CD4-positive, CD25-positive, alpha-beta regulatory T cell (primary cell): ENCODE measurements at regions not wholly inside any gene's neighbourhood (a gene's known extent, or its start where the extent isn't known, plus 50 kb on each side); places are given as distances from the start of the nearest gene placed in this dataset.
A peak's percentile ranks its signal among the peaks of the same experiment; 100 is the strongest.
"Not testable (repeated sequence)": the region's sequence is repeated elsewhere in the genome, so short reads cannot be mapped to it uniquely, and the experiment has no call there.

Source experiments
- ATAC-seq, 2 donors: fragments of 150-1000 bp; cut with Tn5 transposase; one replicate each; pipeline ENCODE4 v1.10.0; 2021; ENCODE audit warnings: low read depth in 2 of 2, moderate number of reproducible peaks in 2 of 2, moderate library complexity in 1 of 2
- DNase-seq, 3 donors: peaks; one replicate each; pipeline versions ENCODE4 v3.0.0 to v3.0.0-alpha.2; 2012 to 2022; ENCODE audit warnings: mixed read lengths in 1 of 3
- H3K27ac ChIP-seq: one replicate; pipeline ENCODE4 v1.7.0; 2013; ENCODE audit warnings: mild to moderate bottlenecking, low read length; ENCODE audit not compliant: insufficient read depth, poor library complexity, severe bottlenecking
- H3K27me3 ChIP-seq: one replicate; pipeline ENCODE4 v1.7.0; 2013; ENCODE audit warnings: low read length; ENCODE audit not compliant: control insufficient read depth, insufficient read depth
- H3K36me3 ChIP-seq: one replicate; pipeline ENCODE4 v1.7.0; 2013; ENCODE audit warnings: mild to moderate bottlenecking, low read length, moderate library complexity; ENCODE audit not compliant: control insufficient read depth, insufficient read depth
- H3K4me1 ChIP-seq: 2 replicates; pipeline ENCODE4 v1.7.0; 2013; ENCODE audit warnings: mild to moderate bottlenecking, low read length; ENCODE audit not compliant: insufficient read depth, control insufficient read depth, poor library complexity, severe bottlenecking
- H3K4me3 ChIP-seq: one replicate; pipeline ENCODE4 v1.7.0; 2013; ENCODE audit warnings: low read depth, mild to moderate bottlenecking, low read length, moderate library complexity
- H3K9me3 ChIP-seq, 2 experiments: 1 replicate in 1 of 2; 2 replicates in 1 of 2; pipeline ENCODE4 v1.7.0; 2013; ENCODE audit warnings: low read length in 2 of 2, mild to moderate bottlenecking in 1 of 2, moderate library complexity in 1 of 2; ENCODE audit not compliant: control insufficient read depth in 2 of 2
- H3K27ac Mint-ChIP-seq, 3 donors: one replicate each; pipeline ENCODE4 v1.8.0; 2020 to 2022; ENCODE audit warnings: mild to moderate bottlenecking in 3 of 3, mixed read lengths in 3 of 3, moderate library complexity in 2 of 3
- H3K27me3 Mint-ChIP-seq: one replicate; pipeline ENCODE4 v1.8.0; 2022; ENCODE audit warnings: mild to moderate bottlenecking, mixed read lengths
- H3K36me3 Mint-ChIP-seq: one replicate; pipeline ENCODE4 v1.8.0; 2020; ENCODE audit warnings: mixed read lengths
- H3K4me1 Mint-ChIP-seq, 4 donors: one replicate each; pipeline ENCODE4 v1.8.0; 2020 to 2022; ENCODE audit warnings: mixed read lengths in 4 of 4, mild to moderate bottlenecking in 1 of 4
- H3K4me3 Mint-ChIP-seq, 4 donors: one replicate each; pipeline ENCODE4 v1.8.0; 2020 to 2022; ENCODE audit warnings: mild to moderate bottlenecking in 4 of 4, mixed read lengths in 4 of 4, moderate library complexity in 3 of 4
- H3K9me3 Mint-ChIP-seq, 7 donors: one replicate each; pipeline ENCODE4 v1.8.0; 2020 to 2022; ENCODE audit warnings: mixed read lengths in 7 of 7, mild to moderate bottlenecking in 3 of 7, moderate library complexity in 2 of 7

DNA sequence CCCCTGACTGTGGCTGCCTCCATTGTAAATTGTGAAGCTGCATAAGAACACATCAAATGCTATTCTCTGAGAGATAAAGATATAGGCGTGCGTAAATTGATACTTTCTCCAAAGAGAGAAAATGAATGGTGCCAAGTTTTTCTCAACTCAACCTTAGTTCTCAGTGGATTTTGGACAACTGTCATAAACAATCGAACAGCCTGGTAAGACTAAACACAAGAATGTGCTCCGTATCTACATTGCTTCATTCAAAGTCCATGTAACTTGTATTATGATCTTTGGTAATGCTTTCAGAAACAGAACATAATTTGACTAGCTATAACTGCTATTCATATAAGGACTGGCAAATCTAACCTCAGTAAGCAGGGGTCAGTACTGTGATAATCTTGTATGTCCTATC lies 429.1 kb downstream of the SEMA3D start:
- H3K4me1 Mint-ChIP-seq: no peaks in the 10 kb centered on the region
- Histone ChIP-seq H3K27me3 (no peaks in the 10 kb centered on the region), H3K9me3 (no peaks in the 10 kb centered on the region), H3K27ac (no peak overlapping the region), H3K36me3 (no peaks in the 10 kb centered on the region), H3K4me3 (no peak overlapping the region), H3K4me1 (no peaks in the 10 kb centered on the region)
- peaks cover 0 to 6% (median 2%) of the 10 kb centered on the region in 7 donors for H3K9me3 Mint-ChIP-seq
- H3K4me3 Mint-ChIP-seq: no peak overlapping the region
- H3K27me3 Mint-ChIP-seq: no peaks in the 10 kb centered on the region
- H3K36me3 Mint-ChIP-seq: no peaks in the 10 kb centered on the region
- no peak for DNase-seq
- no peak overlapping the region for H3K27ac Mint-ChIP-seq
- ATAC-seq: no peak

DNA sequence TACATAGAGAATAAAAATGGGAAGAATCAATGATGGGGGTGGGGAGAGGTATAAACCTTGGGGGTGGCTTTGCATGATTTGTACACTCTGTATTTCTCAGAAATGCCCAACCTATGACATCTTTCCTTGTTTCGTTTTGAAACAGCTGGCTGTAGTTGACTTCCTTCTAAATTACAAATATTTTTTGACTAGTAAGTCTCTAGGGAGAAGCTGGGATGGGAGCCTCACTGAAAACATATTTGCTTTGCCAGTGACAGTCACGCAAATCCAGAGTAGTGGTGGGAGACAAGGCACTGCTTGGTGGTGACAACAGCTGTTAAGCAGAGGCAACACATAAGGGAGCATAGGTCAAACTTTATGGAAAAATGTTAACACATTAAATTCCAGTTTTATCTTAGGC lies 440.5 kb downstream of the SEMA3D start:
- peaks cover 0 to 17% of the 10 kb centered on the region in 2 experiments for H3K9me3 ChIP-seq
- H3K27me3 ChIP-seq: no peaks in the 10 kb centered on the region
- H3K36me3 ChIP-seq: no peaks in the 10 kb centered on the region
- DNase-seq (no peak), ATAC-seq (no peak)
- no peak overlapping the region for H3K27ac ChIP-seq
- H3K4me1 ChIP-seq: no peaks in the 10 kb centered on the region
- Mint-ChIP-seq H3K27ac (no peak overlapping the region), H3K4me1 (no peaks in the 10 kb centered on the region), H3K27me3 (no peaks in the 10 kb centered on the region), H3K4me3 (no peak overlapping the region), H3K36me3 (no peaks in the 10 kb centered on the region), H3K9me3 (peaks cover under 1 to 13% (median 3%) of the 10 kb centered on the region in 7 donors)
- no peak overlapping the region for H3K4me3 ChIP-seq

DNA sequence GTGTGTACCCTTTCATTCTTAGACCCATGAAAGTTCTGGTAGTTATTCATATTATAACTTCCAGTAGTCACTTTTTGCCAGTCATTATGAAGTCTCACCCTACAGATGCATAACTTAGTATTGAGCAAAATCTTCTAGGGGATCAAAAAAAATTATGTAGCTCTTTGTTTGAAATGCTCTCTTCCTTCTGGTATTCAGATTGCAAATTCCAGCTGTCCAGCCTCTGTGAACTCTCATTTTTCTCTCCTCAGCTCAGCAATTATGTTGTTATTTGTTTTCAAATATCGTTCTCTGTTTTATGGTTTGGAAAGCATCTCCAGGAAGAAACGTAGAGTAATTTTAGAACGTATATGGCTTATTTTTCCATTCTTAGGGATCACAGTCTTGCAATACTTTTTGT lies 442.5 kb downstream of the SEMA3D start:
- ATAC-seq (no peak), DNase-seq (no peak)
- Mint-ChIP-seq H3K4me3 (no peak overlapping the region), H3K36me3 (no peaks in the 10 kb centered on the region), H3K4me1 (no peaks in the 10 kb centered on the region), H3K27ac (no peak overlapping the region), H3K9me3 (peaks cover 0 to 16% (median 3%) of the 10 kb centered on the region in 7 donors), H3K27me3 (no peaks in the 10 kb centered on the region)
- no peaks in the 10 kb centered on the region for H3K36me3 ChIP-seq
- H3K4me1 ChIP-seq: no peaks in the 10 kb centered on the region
- no peak overlapping the region for H3K27ac ChIP-seq
- H3K9me3 ChIP-seq: peaks cover 0 to 12% of the 10 kb centered on the region in 2 experiments
- H3K4me3 ChIP-seq: no peak overlapping the region
- H3K27me3 ChIP-seq: no peaks in the 10 kb centered on the region

DNA sequence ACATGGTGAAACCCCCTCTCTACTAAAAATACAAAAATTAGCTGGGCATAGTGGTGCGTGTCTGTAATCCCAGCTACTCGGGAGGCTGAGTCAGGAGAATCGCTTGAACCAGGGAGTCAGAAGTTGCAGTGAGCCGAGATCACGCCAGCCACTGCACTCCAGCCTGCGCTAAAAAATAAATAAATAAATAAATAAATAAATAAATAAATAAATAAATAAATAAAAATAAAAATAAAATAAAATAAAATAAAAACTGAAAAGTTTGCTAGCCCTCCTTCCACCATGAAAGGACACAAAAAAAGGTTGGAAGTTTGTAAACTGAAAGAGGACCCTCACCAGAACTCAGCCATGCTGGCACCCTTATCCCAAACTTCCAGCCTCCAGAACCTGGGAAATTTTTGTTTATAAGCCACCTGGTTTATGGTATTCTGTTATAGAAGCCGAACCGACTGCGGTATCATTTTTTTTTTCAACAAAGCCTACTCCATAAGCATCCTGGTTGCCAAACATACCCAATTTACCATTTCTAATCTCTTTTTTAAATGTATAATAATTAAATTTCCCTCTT lies 448.2 kb downstream of the SEMA3D start:
- Mint-ChIP-seq H3K36me3 (no peaks in the 10 kb centered on the region), H3K9me3 (peaks cover 0 to 14% (median 4%) of the 10 kb centered on the region in 7 donors), H3K4me3 (peak overlapping the region in 1 of 4 donors; percentile 10), H3K27me3 (no peaks in the 10 kb centered on the region), H3K4me1 (no peaks in the 10 kb centered on the region), H3K27ac (no peak overlapping the region)
- no peaks in the 10 kb centered on the region for H3K4me1 ChIP-seq
- no peak overlapping the region for H3K27ac ChIP-seq
- H3K27me3 ChIP-seq: no peaks in the 10 kb centered on the region
- no peaks in the 10 kb centered on the region for H3K36me3 ChIP-seq
- ATAC-seq (no peak), DNase-seq (no peak)
- no peak overlapping the region for H3K4me3 ChIP-seq
- H3K9me3 ChIP-seq: no peaks in the 10 kb centered on the region

DNA sequence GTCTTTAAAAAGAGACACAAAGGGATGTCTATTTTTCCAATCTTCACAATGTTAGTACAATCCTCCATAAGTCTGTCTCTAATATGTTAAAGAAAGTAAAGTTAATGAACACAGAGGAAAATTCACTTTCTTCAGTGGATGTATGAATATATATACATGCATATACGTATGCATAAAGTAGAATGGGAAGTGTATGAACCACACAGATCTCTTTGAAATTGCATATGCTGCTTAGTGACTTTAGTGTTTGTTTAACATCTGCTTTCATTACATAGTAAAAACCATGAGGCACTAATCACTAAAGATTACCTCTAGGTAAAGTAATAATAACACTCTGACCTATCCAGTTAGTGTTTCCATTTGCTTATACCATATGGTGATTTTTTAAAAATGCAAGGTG lies 451.2 kb downstream of the SEMA3D start:
- Mint-ChIP-seq H3K4me1 (no peaks in the 10 kb centered on the region), H3K9me3 (peaks cover 0 to 19% (median 6%) of the 10 kb centered on the region in 7 donors), H3K27me3 (no peaks in the 10 kb centered on the region), H3K27ac (no peak overlapping the region), H3K4me3 (no peak overlapping the region), H3K36me3 (no peaks in the 10 kb centered on the region)
- ATAC-seq (no peak), DNase-seq (no peak)
- H3K36me3 ChIP-seq: no peaks in the 10 kb centered on the region
- H3K4me1 ChIP-seq: no peaks in the 10 kb centered on the region
- no peaks in the 10 kb centered on the region for H3K27me3 ChIP-seq
- peaks cover 0 to 5% of the 10 kb centered on the region in 2 experiments for H3K9me3 ChIP-seq
- no peak overlapping the region for H3K27ac ChIP-seq
- H3K4me3 ChIP-seq: no peak overlapping the region

DNA sequence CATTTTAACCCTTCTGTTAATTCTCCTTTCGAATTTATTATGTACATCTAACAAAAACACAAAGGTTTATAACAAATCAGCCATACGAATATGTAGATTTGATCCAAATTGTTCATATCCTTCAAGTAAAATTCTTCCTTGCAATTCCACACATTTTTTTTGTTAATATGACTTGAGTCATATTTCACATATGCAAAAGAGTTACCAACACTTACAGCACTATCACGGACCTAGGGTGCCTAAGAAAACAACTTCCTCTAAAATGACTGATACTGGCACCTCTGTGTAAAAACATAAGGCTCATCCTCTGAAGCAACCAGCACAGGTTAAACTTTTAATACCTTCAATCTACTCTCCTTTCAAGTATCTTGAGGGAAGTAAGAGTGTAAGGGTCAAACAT lies 451.8 kb downstream of the SEMA3D start:
- Histone ChIP-seq H3K27me3 (no peaks in the 10 kb centered on the region), H3K4me3 (no peak overlapping the region), H3K4me1 (no peaks in the 10 kb centered on the region), H3K9me3 (peaks cover 0 to 5% of the 10 kb centered on the region in 2 experiments), H3K27ac (no peak overlapping the region), H3K36me3 (no peaks in the 10 kb centered on the region)
- Mint-ChIP-seq H3K4me3 (no peak overlapping the region), H3K36me3 (no peaks in the 10 kb centered on the region), H3K9me3 (peaks cover 0 to 19% (median 6%) of the 10 kb centered on the region in 7 donors), H3K27ac (no peak overlapping the region), H3K27me3 (no peaks in the 10 kb centered on the region), H3K4me1 (no peaks in the 10 kb centered on the region)
- DNase-seq (no peak), ATAC-seq (no peak)

DNA sequence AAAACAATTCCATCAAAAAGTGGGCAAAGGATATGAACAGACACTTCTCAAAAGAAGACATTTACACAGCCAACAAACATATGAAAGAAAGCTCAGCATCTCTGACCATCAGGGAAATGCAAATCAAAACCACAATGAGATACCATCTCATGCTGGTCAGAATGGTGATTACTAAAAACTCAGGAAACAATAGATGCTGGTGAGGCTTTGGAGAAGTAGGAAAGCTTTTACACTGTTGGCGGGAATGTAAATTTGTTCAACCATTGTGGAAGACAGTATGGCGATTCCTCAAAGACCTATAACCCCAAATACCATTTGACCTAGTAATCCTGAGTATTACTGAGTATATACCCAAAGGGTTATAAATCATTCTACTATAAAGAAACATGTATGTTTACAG lies 452.9 kb downstream of the SEMA3D start:
- not testable (repeated sequence) for DNase-seq, H3K27ac Mint-ChIP-seq, H3K4me3 ChIP-seq, H3K27ac ChIP-seq, H3K4me1 Mint-ChIP-seq, H3K27me3 ChIP-seq, H3K27me3 Mint-ChIP-seq, H3K36me3 Mint-ChIP-seq, H3K9me3 ChIP-seq, H3K4me3 Mint-ChIP-seq, H3K36me3 ChIP-seq, H3K4me1 ChIP-seq, ATAC-seq
- H3K9me3 Mint-ChIP-seq: peaks cover 0 to 19% (median 6%) of the 10 kb centered on the region in 7 donors

DNA sequence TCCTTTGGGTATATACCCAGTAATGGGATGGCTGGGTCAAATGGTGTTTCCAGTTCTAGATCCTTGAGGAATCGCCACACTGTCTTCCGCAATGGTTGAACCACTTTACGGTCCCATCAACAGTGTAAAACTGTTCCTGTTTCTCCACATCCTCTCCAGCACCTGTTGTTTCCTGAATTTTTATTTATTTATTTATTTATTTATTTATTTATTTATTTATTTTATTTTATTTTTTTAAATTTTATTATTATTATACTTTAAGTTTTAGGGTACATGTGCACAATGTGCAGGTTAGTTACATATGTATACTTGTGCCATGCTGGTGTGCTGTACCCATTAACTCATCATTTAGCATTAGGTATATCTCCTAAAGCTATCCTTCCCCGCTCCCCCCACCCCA lies 456.0 kb downstream of the SEMA3D start:
- H3K27me3 Mint-ChIP-seq, H3K4me1 Mint-ChIP-seq, H3K36me3 Mint-ChIP-seq, H3K4me1 ChIP-seq, H3K9me3 ChIP-seq, H3K27ac Mint-ChIP-seq, H3K36me3 ChIP-seq, H3K4me3 ChIP-seq, ATAC-seq, H3K27me3 ChIP-seq, H3K27ac ChIP-seq, DNase-seq, H3K4me3 Mint-ChIP-seq: not testable (repeated sequence)
- H3K9me3 Mint-ChIP-seq: peaks cover 0 to 38% (median 14%) of the 10 kb centered on the region in 7 donors
